Panc1 (cell line): ENCODE measurements at regions not wholly inside any gene's neighbourhood (a gene's known extent, or its start where the extent isn't known, plus 50 kb on each side); places are given as distances from the start of the nearest gene placed in this dataset.

Experiments used
- ATAC-seq: fragments of 200-7000 bp; cut with Tn5 transposase; 2 replicates; pipeline ENCODE4 v1.9.1; 2020; ENCODE audit warnings: mild to moderate bottlenecking, moderate library complexity
- BruUV-seq: library from RNA; stranded (reverse); fragments of 400-500 nt; replicated peaks from 2 replicates; lab custom pipeline; 2021; lab: Mats Ljungman, UMichigan
- CTCF ChIA-PET: fragments of 300-600 bp; sonication (Branson Sonifier 250); formaldehyde crosslinking; loops from one replicate; lab custom pipeline; 2022; ENCODE audit warnings: antibody characterized with exemption; lab: Charles Lee
- POLR2A ChIA-PET: fragments of 300-600 bp; sonication (Branson Sonifier 250); formaldehyde crosslinking; loops from one replicate; lab custom pipeline; 2022; ENCODE audit warnings: antibody characterized with exemption; lab: Charles Lee
- DNase-seq: peaks from one replicate; pipeline ENCODE4 v3.0.0-alpha.2; 2010; ENCODE audit warnings: low read depth, low spot score
- H3K27ac ChIP-seq: 2 replicates; pipeline ENCODE4 v1.5.1; 2011; ENCODE audit warnings: mild to moderate bottlenecking, low read length, inconsistent platforms
- H3K27me3 ChIP-seq: fragments of 200-500 bp; sonication (Bioruptor generic); 2 replicates; pipeline ENCODE4 v1.6.0; 2014; ENCODE audit warnings: low read length, inconsistent platforms; ENCODE audit not compliant: control insufficient read depth, insufficient read depth
- H3K36me3 ChIP-seq: fragments of 200-500 bp; sonication (Bioruptor generic); 2 replicates; pipeline ENCODE4 v1.5.1; 2014; ENCODE audit warnings: inconsistent platforms, mild to moderate bottlenecking, low read length, moderate library complexity; ENCODE audit not compliant: control insufficient read depth, insufficient read depth
- H3K4me1 ChIP-seq: 2 replicates; pipeline ENCODE4 v1.5.1; 2011; ENCODE audit warnings: inconsistent platforms, mild to moderate bottlenecking, low read length, moderate library complexity; ENCODE audit not compliant: control insufficient read depth, insufficient read depth
- H3K4me3 ChIP-seq, 2 experiments: 2 replicates each; pipeline ENCODE4 v1.5.1; 2011 to 2012; ENCODE audit warnings: low read depth in 2 of 2, low read length in 2 of 2, mild to moderate bottlenecking in 2 of 2, inconsistent platforms in 1 of 2, moderate library complexity in 1 of 2
- H3K9me3 ChIP-seq: fragments of 200-500 bp; sonication (Bioruptor generic); 2 replicates; pipeline ENCODE4 v1.5.1; 2014; ENCODE audit warnings: low read depth, mild to moderate bottlenecking, inconsistent platforms, low read length, moderate library complexity; ENCODE audit not compliant: control insufficient read depth, insufficient read depth
- CTCF ChIP-seq: fragments of 450-650 bp; IDR thresholded peaks from 2 replicates; pipeline ENCODE4 v1.5.1; 2017; ENCODE audit warnings: mild to moderate bottlenecking
- POLR2AphosphoS5 ChIP-seq: IDR thresholded peaks from 2 replicates; pipeline ENCODE4 v1.6.1; 2012; ENCODE audit warnings: mild to moderate bottlenecking, low read depth, low read length, moderate library complexity
- REST ChIP-seq, 2 experiments: IDR thresholded peaks; 2 replicates each; pipeline ENCODE4 v1.6.1; 2011 to 2012; ENCODE audit warnings: low read depth in 2 of 2, control low read depth in 1 of 2, low read length in 1 of 2, mild to moderate bottlenecking in 1 of 2, moderate library complexity in 1 of 2; ENCODE audit not compliant: insufficient read depth in 1 of 2
- SIN3A ChIP-seq: IDR thresholded peaks from 2 replicates; pipeline ENCODE4 v1.6.1; 2012; ENCODE audit warnings: low read depth, mild to moderate bottlenecking, low read length, moderate library complexity, borderline replicate concordance; ENCODE audit not compliant: insufficient read depth
- TCF7L2 ChIP-seq: IDR thresholded peaks from 2 replicates; pipeline ENCODE4 v1.6.1; 2011; ENCODE audit warnings: mild to moderate bottlenecking, low read depth, low read length, inconsistent platforms
- in situ Hi-C: cut with HindIII; loops from 2 replicates; pipeline ENCODE4 v1.10.0; 2016; ENCODE audit warnings: low sequenced_read_pairs, low pct_unique_long_range_greater_than_20kb
- intact Hi-C: fragments of 100-400 bp; cut with micrococcal nuclease; formaldehyde crosslinking; loops from one replicate; pipeline ENCODE4 v1.10.0; 2022; ENCODE audit not compliant: unreplicated experiment

- ATAC-seq (no peak), DNase-seq (no peak)
- H3K4me3 ChIP-seq = no peak overlapping the region
- H3K27ac ChIP-seq = no peak overlapping the region
- POLR2A ChIA-PET = no interaction called here
- no peaks in the 10 kb centered on the region for H3K36me3 ChIP-seq
- BruUV-seq = no TSS peak
- in situ Hi-C loops (no loop called here), intact Hi-C loops (no loop called here)
- H3K4me1 ChIP-seq = no peaks in the 10 kb centered on the region
- no peaks in the 10 kb centered on the region for H3K27me3 ChIP-seq
- TF ChIP-seq REST (IDR thresholded peaks at IDR 0.05; ENCODE audit: insufficient read depth in 1 of 2, low read depth in 2 of 2, low read length in 1 of 2) (no peak), TCF7L2 (no peak), POLR2AphosphoS5 (no peak), CTCF (no peak), SIN3A (no peak)
- CTCF ChIA-PET = no interaction called here
- H3K9me3 ChIP-seq = no peaks in the 10 kb centered on the region
Observed at GRCh38 chr2:118475622-118476205, 371.7 kb downstream of the EN1 start.

- no peak for ATAC-seq
- Histone ChIP-seq H3K9me3 (no peaks in the 10 kb centered on the region), H3K27ac (no peak overlapping the region), H3K36me3 (no peaks in the 10 kb centered on the region), H3K4me1 (no peaks in the 10 kb centered on the region), H3K27me3 (0 out of 2 replicates have a peak, but pooled peaks cover 5% of the 10 kb centered on the region), H3K4me3 (no peak overlapping the region)
- TF ChIP-seq CTCF = no peak
- TF ChIP-seq POLR2AphosphoS5 = no peak
- TF ChIP-seq REST (IDR thresholded peaks at IDR 0.05; ENCODE audit: insufficient read depth in 1 of 2, low read depth in 2 of 2, low read length in 1 of 2) = no peak
- no peak for TF ChIP-seq SIN3A
- TF ChIP-seq TCF7L2 = no peak
- POLR2A ChIA-PET = no interaction called here
- CTCF ChIA-PET = no interaction called here
- BruUV-seq = no TSS peak
- in situ Hi-C loops (no loop called here), intact Hi-C loops (no loop called here)
- DNase-seq = no peak
Observed at GRCh38 chr2:118474541-118474920, 372.9 kb downstream of the EN1 start.
